Effector memory CD4-positive, alpha-beta T cell (primary cell): ENCODE measurements at regions not wholly inside any gene's neighbourhood (a gene's known extent, or its start where the extent isn't known, plus 50 kb on each side); places are given as distances from the start of the nearest gene placed in this dataset.

ENCODE experiments used
- DNase-seq, 3 donors: peaks; one replicate each; pipeline ENCODE4 v3.0.0-alpha.2; 2020
- H3K27ac ChIP-seq: 2 replicates; pipeline ENCODE4 v1.7.0; 2013; ENCODE audit warnings: mild to moderate bottlenecking, low read length, moderate library complexity; ENCODE audit not compliant: insufficient read depth, poor library complexity, severe bottlenecking
- H3K27me3 ChIP-seq: replicated peaks from 2 replicates; pipeline ENCODE4 v1.7.0; 2013; ENCODE audit warnings: mild to moderate bottlenecking, low read length; ENCODE audit not compliant: insufficient read depth, control insufficient read depth, poor library complexity, severe bottlenecking
- H3K36me3 ChIP-seq: 2 replicates; pipeline ENCODE4 v1.7.0; 2013; ENCODE audit warnings: mild to moderate bottlenecking, low read length, moderate library complexity; ENCODE audit not compliant: control insufficient read depth, insufficient read depth
- H3K4me1 ChIP-seq: 2 replicates; pipeline ENCODE4 v1.7.0; 2013; ENCODE audit warnings: low read length, mild to moderate bottlenecking; ENCODE audit not compliant: control insufficient read depth, insufficient read depth, poor library complexity, severe bottlenecking
- H3K4me3 ChIP-seq: 2 replicates; pipeline ENCODE4 v1.7.0; 2013; ENCODE audit warnings: low read length, low read depth, mild to moderate bottlenecking; ENCODE audit not compliant: insufficient read depth, poor library complexity, severe bottlenecking
- H3K9me3 ChIP-seq: 2 replicates; pipeline ENCODE4 v1.7.0; 2013; ENCODE audit warnings: mild to moderate bottlenecking, low read length, moderate library complexity; ENCODE audit not compliant: control insufficient read depth

GRCh38 chr2:144859716-144860115 is 339.8 kb upstream of the ZEB2 start:
- Histone ChIP-seq H3K9me3 (no peaks in the 10 kb centered on the region), H3K4me1 (no peaks in the 10 kb centered on the region), H3K4me3 (no peak overlapping the region), H3K27ac (no peak overlapping the region), H3K36me3 (no peaks in the 10 kb centered on the region), H3K27me3 (no peaks in the 10 kb centered on the region)
- no peak for DNase-seq

- H3K27ac ChIP-seq: no peak overlapping the region
- H3K4me3 ChIP-seq: no peak overlapping the region
- DNase-seq: no peak
- no peaks in the 10 kb centered on the region for H3K9me3 ChIP-seq
- no peaks in the 10 kb centered on the region for H3K27me3 ChIP-seq
- H3K36me3 ChIP-seq: no peaks in the 10 kb centered on the region
- H3K4me1 ChIP-seq: no peaks in the 10 kb centered on the region
Measured at GRCh38 chr2:144858211-144858610, 338.3 kb upstream of the ZEB2 start.

- DNase-seq: no peak
- no peaks in the 10 kb centered on the region for H3K4me1 ChIP-seq
- H3K36me3 ChIP-seq: no peaks in the 10 kb centered on the region
- no peak overlapping the region for H3K4me3 ChIP-seq
- H3K27me3 ChIP-seq: no peaks in the 10 kb centered on the region
- no peak overlapping the region for H3K27ac ChIP-seq
- no peaks in the 10 kb centered on the region for H3K9me3 ChIP-seq
Measured at GRCh38 chr2:144854596-144854995, 334.7 kb upstream of the ZEB2 start.

GRCh38 chr2:144849612-144850011 is 329.7 kb upstream of the ZEB2 start:
- Histone ChIP-seq H3K27ac (no peak overlapping the region), H3K4me3 (no peak overlapping the region), H3K27me3 (no peaks in the 10 kb centered on the region), H3K36me3 (no peaks in the 10 kb centered on the region), H3K4me1 (no peaks in the 10 kb centered on the region), H3K9me3 (no peaks in the 10 kb centered on the region)
- DNase-seq: no peak

GRCh38 chr2:144848423-144848822 is 328.5 kb upstream of the ZEB2 start:
- Histone ChIP-seq H3K4me3 (no peak overlapping the region), H3K9me3 (no peaks in the 10 kb centered on the region), H3K4me1 (no peaks in the 10 kb centered on the region), H3K27me3 (no peaks in the 10 kb centered on the region), H3K36me3 (no peaks in the 10 kb centered on the region), H3K27ac (no peak overlapping the region)
- DNase-seq: no peak

GRCh38 chr2:144847347-144848080 is 327.6 kb upstream of the ZEB2 start:
- Histone ChIP-seq H3K4me1 (no peaks in the 10 kb centered on the region), H3K27me3 (no peaks in the 10 kb centered on the region), H3K4me3 (no peak overlapping the region), H3K9me3 (no peaks in the 10 kb centered on the region), H3K36me3 (no peaks in the 10 kb centered on the region), H3K27ac (no peak overlapping the region)
- no peak for DNase-seq

- DNase-seq: no peak
- no peak overlapping the region for H3K27ac ChIP-seq
Measured at GRCh38 chr2:144836635-144837350, 316.9 kb upstream of the ZEB2 start.

GRCh38 chr2:144835634-144836350 is 315.9 kb upstream of the ZEB2 start:
- Histone ChIP-seq H3K4me1 (no peaks in the 10 kb centered on the region), H3K4me3 (no peak overlapping the region), H3K27ac (no peak overlapping the region), H3K27me3 (no peaks in the 10 kb centered on the region), H3K36me3 (no peaks in the 10 kb centered on the region), H3K9me3 (no peaks in the 10 kb centered on the region)
- DNase-seq: no peak

More at GRCh38 chr2:144836635-144837350, 316.9 kb upstream of the ZEB2 start:
- Histone ChIP-seq H3K4me3 (no peak overlapping the region), H3K9me3 (no peaks in the 10 kb centered on the region), H3K36me3 (no peaks in the 10 kb centered on the region), H3K27me3 (no peaks in the 10 kb centered on the region), H3K4me1 (no peaks in the 10 kb centered on the region)

- no peak for DNase-seq
- Histone ChIP-seq H3K36me3 (no peaks in the 10 kb centered on the region), H3K27me3 (no peaks in the 10 kb centered on the region), H3K9me3 (no peaks in the 10 kb centered on the region), H3K4me3 (no peak overlapping the region), H3K27ac (no peak overlapping the region), H3K4me1 (no peaks in the 10 kb centered on the region)
Measured at GRCh38 chr2:144834998-144835633, 315.2 kb upstream of the ZEB2 start.
